Esophagus (tissue), 2 donors: ENCODE measurements at regions not wholly inside any gene's neighbourhood (a gene's known extent, or its start where the extent isn't known, plus 50 kb on each side); places are given as distances from the start of the nearest gene placed in this dataset.
"Not testable (repeated sequence)": the region's sequence is repeated elsewhere in the genome, so short reads cannot be mapped to it uniquely, and the experiment has no call there.

Experiments used
- H3K27ac ChIP-seq, 2 donors: one replicate each; pipeline ENCODE4 v1.5.1; 2013; ENCODE audit warnings: low read depth in 2 of 2, mild to moderate bottlenecking in 2 of 2, inconsistent platforms in 1 of 2, low read length in 1 of 2, moderate library complexity in 1 of 2
- H3K27me3 ChIP-seq, 2 donors: one replicate each; pipeline ENCODE4 v1.6.1; 2013; ENCODE audit warnings: low read length in 2 of 2, control low read depth in 1 of 2, mild to moderate bottlenecking in 1 of 2; ENCODE audit not compliant: insufficient read depth in 2 of 2, control insufficient read depth in 1 of 2
- H3K36me3 ChIP-seq, 2 donors: one replicate each; pipeline ENCODE4 v1.6.1; 2013; ENCODE audit warnings: low read length in 1 of 2; ENCODE audit not compliant: control insufficient read depth in 2 of 2, insufficient read depth in 2 of 2
- H3K4me1 ChIP-seq, 2 donors: one replicate each; pipeline ENCODE4 v1.6.1; 2013; ENCODE audit warnings: low read length in 1 of 2; ENCODE audit not compliant: control insufficient read depth in 2 of 2, insufficient read depth in 2 of 2
- H3K4me3 ChIP-seq, 2 donors: one replicate each; pipeline ENCODE4 v1.5.1; 2013; ENCODE audit warnings: low read length in 2 of 2, mild to moderate bottlenecking in 2 of 2, low read depth in 1 of 2, moderate library complexity in 1 of 2
- H3K9me3 ChIP-seq, 2 donors: one replicate each; pipeline ENCODE4 v1.6.1; 2013; ENCODE audit warnings: mild to moderate bottlenecking in 2 of 2, low read depth in 1 of 2, low read length in 1 of 2, moderate library complexity in 1 of 2; ENCODE audit not compliant: control insufficient read depth in 2 of 2, insufficient read depth in 1 of 2
- WGBS, 2 donors: extraction: QIAGEN DNeasy Blood & Tissue Kit; methylation state at CpG; one replicate each; pipeline ENCODE4 v1.1.7; 2013; 5-methylcytosine and 5-hydroxymethylcytosine counted together
- donor health status: healthy with polysubstance abuse.
- donor health status: Bipolar disorder and iron deficiency.

DNA sequence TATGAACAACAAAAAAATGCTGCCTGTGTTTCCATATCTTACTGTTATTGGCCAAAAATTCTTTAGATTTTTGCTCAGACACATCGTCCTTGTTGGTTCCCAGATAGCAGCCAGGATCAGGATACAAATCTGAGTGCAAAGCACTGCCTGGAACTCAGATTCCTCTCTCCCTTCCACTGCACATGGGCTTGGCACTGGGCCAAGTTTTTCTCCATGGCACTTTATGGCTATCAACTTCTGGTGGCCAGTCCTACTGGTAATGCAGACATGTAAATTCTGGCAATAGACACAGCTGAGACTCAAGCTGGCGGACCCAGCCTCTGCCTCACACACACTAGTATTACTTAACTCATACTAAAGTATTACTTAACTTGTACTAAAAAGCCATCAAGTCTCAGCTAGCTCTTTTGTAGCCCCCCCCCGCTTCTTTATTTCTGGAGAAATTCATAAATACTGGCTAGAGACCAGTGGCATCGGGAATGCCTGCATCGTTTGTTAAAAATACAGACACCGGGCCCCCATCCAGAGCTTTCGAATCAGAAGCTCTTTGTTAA, 181.2 kb upstream of the COX10 start:
- H3K4me1 ChIP-seq, result no peaks in the 10 kb centered on the region
- no peaks in the 10 kb centered on the region for H3K27me3 ChIP-seq
- WGBS, 2 donors, result 69 to 80% methylated on average over 7 of the region's 7 CpGs

DNA sequence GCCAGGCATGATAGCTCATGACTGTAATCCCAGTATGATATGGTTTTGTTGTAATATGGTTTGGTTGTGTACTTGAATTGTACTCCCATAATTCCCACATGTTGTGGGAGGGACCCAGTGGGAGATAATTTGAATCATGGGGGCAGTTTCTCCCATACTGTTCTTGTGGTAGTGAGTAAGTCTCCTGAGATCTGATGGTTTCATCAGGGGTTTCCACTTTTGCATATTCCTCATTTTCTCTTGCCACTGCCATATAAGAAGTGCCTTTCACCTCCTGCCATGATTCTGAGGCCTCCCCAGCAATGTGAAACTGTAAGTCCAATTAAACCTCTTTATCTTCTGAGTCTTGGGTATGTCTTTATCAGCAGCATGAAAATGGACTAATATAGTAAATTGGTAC, 160.3 kb upstream of the COX10 start:
- H3K4me3 ChIP-seq, H3K27me3 ChIP-seq, H3K9me3 ChIP-seq, H3K36me3 ChIP-seq, H3K27ac ChIP-seq, H3K4me1 ChIP-seq: not testable (repeated sequence)

More for the DNA sequence above, 181.2 kb upstream of the COX10 start:
- Histone ChIP-seq H3K27ac (no peak overlapping the region), H3K9me3 (no peaks in the 10 kb centered on the region), H3K4me3 (no peak overlapping the region), H3K36me3 (no peaks in the 10 kb centered on the region)

DNA sequence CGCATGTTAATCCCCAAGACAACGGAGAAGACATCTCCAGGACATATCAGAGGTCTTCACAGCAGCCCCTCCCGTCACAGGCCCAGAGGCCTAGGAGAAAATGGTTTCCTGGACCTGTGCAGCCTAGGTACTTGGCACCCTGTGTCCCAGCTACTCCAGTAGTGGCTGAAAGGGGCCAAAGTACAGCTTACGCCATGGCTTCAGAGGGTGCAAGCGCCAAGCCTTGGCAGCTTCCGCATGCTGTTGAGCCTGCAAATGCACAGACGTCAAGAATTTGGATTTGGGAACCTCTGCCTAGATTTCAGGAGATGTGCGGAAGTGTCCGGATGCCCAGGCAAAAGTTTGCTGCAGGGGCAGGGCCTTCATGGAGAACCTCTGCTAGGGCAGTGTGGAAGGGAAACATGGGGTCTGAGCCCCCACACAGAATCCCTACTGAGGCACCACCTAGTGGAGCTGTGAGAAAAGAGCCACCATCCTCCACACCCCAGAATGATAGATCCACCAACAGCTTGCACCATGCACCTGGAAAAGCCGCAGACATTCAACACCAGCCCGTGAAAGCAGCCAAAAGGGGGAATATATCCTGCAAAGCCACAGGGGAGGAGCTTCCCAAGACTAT, 159.3 kb upstream of the COX10 start:
- no peak overlapping the region for H3K4me3 ChIP-seq
- H3K27ac ChIP-seq, result no peak overlapping the region
- no peaks in the 10 kb centered on the region for H3K36me3 ChIP-seq
- H3K9me3 ChIP-seq, result no peaks in the 10 kb centered on the region
- H3K27me3 ChIP-seq, result no peaks in the 10 kb centered on the region
- H3K4me1 ChIP-seq, result no peaks in the 10 kb centered on the region
- WGBS, 2 donors, result 92 to 94% methylated on average over 11 of the region's 11 CpGs

DNA sequence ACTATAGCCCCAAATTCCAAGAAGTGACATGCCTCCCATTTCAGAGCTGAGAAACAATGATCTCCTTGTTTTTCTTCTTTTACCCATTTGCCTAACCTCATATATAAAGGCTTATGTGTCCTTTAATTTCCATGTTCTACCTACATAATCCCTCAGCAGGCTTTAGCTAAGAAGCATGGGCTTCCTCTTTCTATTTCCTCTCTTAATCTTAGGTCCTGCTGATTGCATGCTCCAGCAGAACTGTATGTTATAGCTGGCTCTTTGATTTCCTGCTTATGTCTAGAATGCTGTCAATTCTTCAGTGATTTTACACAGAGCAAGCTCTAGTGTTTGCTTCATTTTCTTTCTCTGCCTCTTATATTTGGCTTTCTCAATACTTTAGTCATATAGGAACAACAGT, 151.7 kb upstream of the COX10 start:
- H3K27me3 ChIP-seq, result no peaks in the 10 kb centered on the region
- H3K36me3 ChIP-seq, result no peaks in the 10 kb centered on the region
- H3K9me3 ChIP-seq, result no peaks in the 10 kb centered on the region
- no peak overlapping the region for H3K4me3 ChIP-seq
- no peaks in the 10 kb centered on the region for H3K4me1 ChIP-seq
- H3K27ac ChIP-seq, result no peak overlapping the region

DNA sequence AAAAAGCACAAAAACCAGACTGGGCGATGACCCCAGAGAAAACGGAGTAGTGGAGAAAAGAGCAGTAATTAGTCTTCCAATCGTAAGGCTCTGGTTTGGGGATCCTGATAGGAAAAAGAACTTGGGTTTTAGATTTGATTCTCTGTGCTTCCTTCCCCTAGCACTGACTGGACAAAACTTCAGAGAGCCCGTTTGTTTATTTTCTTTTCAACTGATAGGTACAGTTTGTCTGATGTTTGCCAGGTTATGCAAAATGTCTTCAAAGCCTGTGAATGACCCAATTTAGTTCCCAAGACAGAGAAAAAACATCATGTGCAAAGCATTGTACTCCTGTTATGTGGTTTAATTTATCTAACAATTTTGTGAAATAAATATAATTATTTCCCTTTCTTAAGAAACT, 151.1 kb upstream of the COX10 start:
- peaks cover 0 to 2% of the 10 kb centered on the region in 2 donors for H3K4me1 ChIP-seq
- H3K27ac ChIP-seq, result no peak overlapping the region
- H3K9me3 ChIP-seq, result no peaks in the 10 kb centered on the region
- 74 to 79% methylated on average over 4 of the region's 4 CpGs for WGBS, 2 donors
- no peak overlapping the region for H3K4me3 ChIP-seq
- no peaks in the 10 kb centered on the region for H3K27me3 ChIP-seq
- H3K36me3 ChIP-seq, result no peaks in the 10 kb centered on the region

DNA sequence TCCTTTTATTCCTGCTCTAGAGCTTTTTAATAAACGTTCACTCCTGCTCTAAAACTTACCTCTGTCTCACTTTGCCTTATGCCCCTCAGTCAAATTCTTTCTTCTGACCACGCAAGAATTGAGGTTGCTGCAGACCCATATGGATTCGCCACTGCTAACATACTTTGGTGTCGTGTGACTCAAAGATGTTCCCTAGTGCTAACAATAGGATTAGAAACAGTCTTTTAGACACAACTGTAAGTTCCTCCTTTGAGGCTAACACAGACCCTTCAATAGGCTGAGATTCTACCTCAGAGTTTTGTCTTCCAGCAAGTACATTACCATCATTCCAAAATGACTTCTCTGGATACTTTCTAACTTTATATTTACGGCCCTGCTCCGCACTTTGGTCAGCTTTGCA, 149.5 kb upstream of the COX10 start:
- no peak overlapping the region for H3K4me3 ChIP-seq
- peaks cover 0 to 2% of the 10 kb centered on the region in 2 donors for H3K4me1 ChIP-seq
- no peaks in the 10 kb centered on the region for H3K9me3 ChIP-seq
- no peaks in the 10 kb centered on the region for H3K36me3 ChIP-seq
- no peaks in the 10 kb centered on the region for H3K27me3 ChIP-seq
- no peak overlapping the region for H3K27ac ChIP-seq
- WGBS, 2 donors, result 78 to 85% methylated on average over 6 of the region's 6 CpGs

DNA sequence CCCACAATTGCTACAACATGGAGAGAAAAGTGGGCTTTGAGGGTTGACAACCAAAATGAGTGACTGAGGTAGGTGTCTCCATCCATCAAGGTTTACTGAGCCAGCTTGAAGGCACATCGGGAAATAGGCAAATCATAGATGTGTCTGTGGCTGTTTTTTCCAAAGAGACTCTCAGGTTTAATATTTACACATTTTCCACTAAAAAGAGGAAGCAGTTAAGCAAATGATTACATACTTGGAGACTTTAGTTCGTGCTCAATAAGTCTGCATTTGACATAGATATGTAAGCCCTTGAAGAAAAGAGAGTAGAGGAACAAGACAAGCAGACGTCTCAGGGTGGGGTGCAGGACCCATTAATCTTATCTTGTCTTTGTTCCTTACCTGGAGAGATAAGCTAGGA, 148.9 kb upstream of the COX10 start:
- WGBS, 2 donors, result 34 to 53% methylated on average over 3 of the region's 3 CpGs
- no peaks in the 10 kb centered on the region for H3K27me3 ChIP-seq
- no peaks in the 10 kb centered on the region for H3K9me3 ChIP-seq
- no peak overlapping the region for H3K4me3 ChIP-seq
- H3K36me3 ChIP-seq, result no peaks in the 10 kb centered on the region
- peaks cover 0 to 2% of the 10 kb centered on the region in 2 donors for H3K4me1 ChIP-seq
- H3K27ac ChIP-seq, result no peak overlapping the region

DNA sequence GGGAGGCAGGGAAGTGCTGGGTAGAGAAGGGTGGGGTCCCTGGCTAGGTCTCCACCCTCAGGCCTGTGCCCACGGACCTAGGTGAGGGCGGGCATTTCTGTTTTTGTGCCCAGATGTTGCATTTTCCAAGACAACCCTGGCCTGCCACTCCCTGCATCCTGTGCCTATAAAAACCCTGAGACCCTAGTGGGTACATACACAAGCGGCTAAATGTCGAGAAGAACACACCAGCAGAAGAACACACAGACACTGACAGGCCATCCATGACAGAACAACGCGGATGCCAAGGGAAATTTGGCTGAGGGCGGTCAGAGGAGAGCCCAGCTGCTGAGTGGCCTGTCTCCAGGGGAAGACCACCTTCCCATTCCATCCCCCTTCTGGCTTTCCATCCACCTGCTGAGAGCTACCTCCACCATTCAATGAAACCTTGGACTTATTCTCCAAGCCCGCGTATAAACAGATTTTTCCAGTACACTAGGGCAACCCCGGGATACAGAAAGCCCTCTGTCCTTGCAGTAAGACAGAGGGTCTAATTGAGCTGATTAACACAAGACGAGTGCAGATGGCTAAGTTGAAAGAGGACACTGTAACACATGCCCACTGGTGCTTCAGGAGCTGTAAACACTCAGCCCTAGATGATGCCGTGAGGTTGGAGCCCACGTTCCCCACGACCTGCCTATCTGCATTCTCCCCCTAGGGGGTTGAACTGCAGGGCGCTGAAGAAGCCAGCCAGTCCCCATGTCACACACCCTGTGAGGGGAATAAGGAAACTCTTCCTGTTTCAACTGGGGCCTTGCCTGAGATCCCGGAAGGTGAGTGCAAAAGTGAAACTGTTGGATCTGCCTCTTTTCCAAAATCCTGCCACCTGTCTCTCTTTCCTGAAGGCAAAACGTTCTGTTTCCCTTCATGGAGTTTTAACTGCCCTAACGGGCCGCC, 147.2 kb upstream of the COX10 start:
- H3K9me3 ChIP-seq, result no peaks in the 10 kb centered on the region
- H3K4me3 ChIP-seq, result no peak overlapping the region
- H3K36me3 ChIP-seq, result no peaks in the 10 kb centered on the region
- H3K4me1 ChIP-seq, result peaks cover 0 to 2% of the 10 kb centered on the region in 2 donors
- H3K27ac ChIP-seq, result no peak overlapping the region
- WGBS, 2 donors, result 84 to 85% methylated on average over 19 of the region's 19 CpGs
- H3K27me3 ChIP-seq, result no peaks in the 10 kb centered on the region

DNA sequence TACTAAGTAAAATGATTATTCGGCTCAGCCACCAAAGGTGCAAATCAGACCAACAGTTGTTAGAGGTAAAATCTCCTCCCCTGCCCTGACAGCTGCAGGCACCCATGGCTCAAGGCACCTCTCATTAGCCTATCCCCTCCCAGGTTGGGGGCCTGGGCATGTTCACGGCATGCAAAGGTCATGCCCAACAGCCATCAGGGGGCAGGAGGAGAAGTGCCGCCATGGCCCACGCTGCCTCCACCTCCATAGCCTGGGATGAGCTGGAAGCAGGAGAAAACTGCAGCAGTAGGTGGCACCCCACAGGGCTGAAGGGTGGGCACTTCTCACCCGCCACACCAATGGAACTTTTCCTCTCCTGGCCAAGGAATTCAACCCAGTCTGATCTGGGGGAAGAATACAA, 146.4 kb upstream of the COX10 start:
- H3K4me3 ChIP-seq, result no peak overlapping the region
- 95 to 97% methylated on average over 5 of the region's 5 CpGs for WGBS, 2 donors

More for the DNA sequence above, 146.4 kb upstream of the COX10 start:
- Histone ChIP-seq H3K9me3 (no peaks in the 10 kb centered on the region), H3K36me3 (no peaks in the 10 kb centered on the region), H3K27ac (no peak overlapping the region), H3K4me1 (peaks cover 0 to 2% of the 10 kb centered on the region in 2 donors), H3K27me3 (no peaks in the 10 kb centered on the region)
